Stimulated activated CD4-positive, alpha-beta T cell treated with anti-CD3 and anti-CD28 coated beads, Interleukin-4, amount 100 ng/mL, for 24 hours (primary cell): ENCODE measurements at regions not wholly inside any gene's neighbourhood (a gene's known extent, or its start where the extent isn't known, plus 50 kb on each side); places are given as distances from the start of the nearest gene placed in this dataset.

Experiments used
- DNase-seq: peaks from one replicate; pipeline ENCODE4 v3.0.0-alpha.2; 2020

DNA sequence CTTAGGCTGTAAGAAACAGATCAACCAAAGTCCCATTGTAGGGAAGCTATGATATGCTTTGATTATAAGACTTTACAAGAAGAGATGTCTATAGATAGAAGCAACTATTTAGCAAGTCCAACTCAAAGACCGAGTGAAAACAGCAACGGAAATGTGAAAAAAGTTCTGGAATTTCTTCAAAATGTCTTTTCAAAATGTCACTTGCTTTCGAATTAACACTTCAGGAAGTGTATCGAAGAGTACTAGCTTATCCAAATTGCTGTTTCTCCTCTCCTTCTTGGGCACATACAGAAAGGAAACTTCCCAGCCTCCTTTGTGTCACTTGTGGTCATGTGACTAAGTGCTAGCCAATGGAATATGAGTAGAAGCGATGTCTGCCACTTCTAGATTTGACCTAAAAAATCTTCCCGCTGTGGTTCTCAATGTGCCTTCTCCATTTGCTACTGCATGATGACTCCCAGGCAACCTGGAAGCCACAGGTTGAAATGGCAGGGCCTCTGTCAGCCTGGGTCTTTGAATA is 89.9 kb downstream of the TSEN15 start:
- no peak for DNase-seq

DNA sequence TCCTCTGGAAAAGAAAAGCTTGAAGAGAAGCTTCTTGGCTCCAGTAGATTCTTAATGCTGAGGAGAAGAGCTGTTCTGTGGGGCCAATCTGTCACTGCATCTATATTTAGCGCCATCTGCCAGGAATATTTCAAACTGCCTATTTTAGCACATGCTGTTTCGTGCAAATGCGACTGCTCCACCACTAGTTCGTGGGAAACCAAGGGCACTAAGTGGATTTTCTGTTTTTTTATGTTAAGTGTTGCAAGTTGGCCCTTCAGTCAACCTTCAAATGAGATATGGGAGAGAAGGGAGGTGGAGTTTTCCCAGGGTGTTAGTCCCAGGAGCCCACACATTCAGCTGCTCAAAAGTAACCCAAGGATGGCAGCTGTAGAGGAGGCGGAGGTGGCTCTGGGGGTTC is 91.9 kb downstream of the TSEN15 start:
- DNase-seq: no peak

DNA sequence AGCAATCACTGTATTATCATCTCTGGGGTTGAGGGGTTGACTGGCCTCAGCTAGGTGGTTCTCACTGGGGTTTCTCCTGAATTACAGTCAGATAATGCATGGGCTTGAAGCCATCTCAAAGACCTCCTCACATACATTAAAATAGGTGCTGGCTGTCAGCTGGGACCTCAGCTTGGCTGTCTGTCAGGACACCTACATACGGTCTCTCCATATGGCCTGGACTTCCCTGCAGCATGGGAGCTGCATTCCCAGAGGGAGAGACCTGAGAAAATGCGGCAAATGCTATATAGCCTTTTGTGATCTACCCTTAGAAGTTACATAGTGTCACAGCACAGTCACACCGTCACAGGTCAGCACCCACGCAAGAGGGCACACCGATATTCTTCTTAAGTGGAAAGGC is 93.6 kb downstream of the TSEN15 start:
- no peak for DNase-seq

- DNase-seq: no peak
Observed at GRCh38 chr1:184146202-184146601, 94.7 kb downstream of the TSEN15 start.

- DNase-seq: no peak
Observed at GRCh38 chr1:184150776-184151531, 99.4 kb downstream of the TSEN15 start.

- no peak for DNase-seq
Observed at GRCh38 chr1:184152434-184152898, 100.9 kb downstream of the TSEN15 start.

GRCh38 chr1:184152974-184153373 is 101.4 kb downstream of the TSEN15 start:
- DNase-seq: no peak

- no peak for DNase-seq
Observed at GRCh38 chr1:184153731-184154130, 102.2 kb downstream of the TSEN15 start.

- DNase-seq: no peak
Observed at GRCh38 chr1:184156521-184157393, 105.2 kb downstream of the TSEN15 start.

DNA sequence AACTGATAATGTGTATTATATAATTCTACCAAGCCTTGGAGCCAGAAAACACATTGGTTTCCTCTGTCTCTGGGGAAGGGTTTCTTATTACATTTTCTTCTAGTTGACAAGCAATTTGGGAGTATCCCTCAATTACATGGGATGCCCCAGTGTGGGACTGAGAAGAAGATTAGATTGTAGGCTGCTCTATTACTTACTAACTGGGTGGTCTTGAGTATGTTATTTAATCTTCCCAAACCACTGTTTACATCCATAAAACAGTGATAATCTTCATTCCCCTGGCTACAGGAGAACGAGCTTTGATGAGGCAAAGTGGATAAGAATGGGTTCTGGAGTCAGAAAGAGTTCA is 105.8 kb downstream of the TSEN15 start:
- DNase-seq: no peak

- no peak for DNase-seq
Observed at GRCh38 chr1:184158896-184159681, 107.6 kb downstream of the TSEN15 start.

- DNase-seq: peak; percentile 50
Observed at GRCh38 chr1:184160236-184160635, 108.7 kb downstream of the TSEN15 start.

GRCh38 chr1:184161071-184161698 is 109.7 kb downstream of the TSEN15 start:
- DNase-seq: peak; percentile 44

DNA sequence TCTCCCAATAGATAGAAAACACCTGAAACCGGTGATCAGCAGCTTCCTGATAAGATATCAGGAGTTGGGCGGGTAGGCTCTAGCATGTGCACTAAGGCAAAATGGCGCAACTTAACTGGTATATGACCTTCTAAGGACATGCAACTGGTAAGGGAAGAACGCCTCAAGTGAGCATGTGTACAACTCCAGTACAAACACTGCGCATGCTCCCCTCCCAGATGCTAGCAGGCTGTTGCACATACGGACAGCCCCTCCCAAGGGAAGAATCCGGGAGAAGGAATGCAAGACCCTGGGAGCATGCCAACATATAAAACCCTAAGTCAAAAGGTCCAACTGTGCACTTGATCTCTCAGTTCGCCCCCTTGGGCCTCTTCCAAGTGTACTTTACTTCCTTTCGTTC is 110.8 kb downstream of the TSEN15 start:
- no peak for DNase-seq

GRCh38 chr1:184163674-184164465 is 112.3 kb downstream of the TSEN15 start:
- no peak for DNase-seq

- no peak for DNase-seq
Observed at GRCh38 chr1:184164536-184164935, 113.0 kb downstream of the TSEN15 start.

DNA sequence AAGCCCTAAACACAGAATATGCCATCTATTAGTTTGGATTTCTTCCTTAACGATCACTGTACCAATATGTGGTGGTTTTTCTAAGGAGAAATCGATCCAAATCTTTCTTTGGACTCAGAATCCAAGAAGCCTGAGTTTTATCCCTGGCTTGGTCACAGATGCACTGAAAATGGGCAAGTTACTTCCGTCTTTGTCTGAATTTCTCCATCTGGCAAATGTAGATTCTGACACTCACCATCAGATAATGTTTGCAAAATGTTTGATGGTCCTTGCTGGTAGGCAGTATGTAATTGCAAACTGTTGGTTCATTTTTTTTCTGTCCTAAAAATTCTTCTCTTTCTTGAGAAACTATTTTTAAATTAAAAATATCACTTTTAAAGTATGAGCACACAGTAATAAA is 115.0 kb downstream of the TSEN15 start:
- DNase-seq: no peak

GRCh38 chr1:184167352-184167751 is 115.8 kb downstream of the TSEN15 start:
- DNase-seq: no peak

GRCh38 chr1:184170719-184171118 is 119.2 kb downstream of the TSEN15 start:
- DNase-seq: no peak

GRCh38 chr1:184176058-184176457 is 124.5 kb downstream of the TSEN15 start:
- no peak for DNase-seq

- no peak for DNase-seq
Observed at GRCh38 chr1:184181044-184181443, 129.5 kb downstream of the TSEN15 start.

DNA sequence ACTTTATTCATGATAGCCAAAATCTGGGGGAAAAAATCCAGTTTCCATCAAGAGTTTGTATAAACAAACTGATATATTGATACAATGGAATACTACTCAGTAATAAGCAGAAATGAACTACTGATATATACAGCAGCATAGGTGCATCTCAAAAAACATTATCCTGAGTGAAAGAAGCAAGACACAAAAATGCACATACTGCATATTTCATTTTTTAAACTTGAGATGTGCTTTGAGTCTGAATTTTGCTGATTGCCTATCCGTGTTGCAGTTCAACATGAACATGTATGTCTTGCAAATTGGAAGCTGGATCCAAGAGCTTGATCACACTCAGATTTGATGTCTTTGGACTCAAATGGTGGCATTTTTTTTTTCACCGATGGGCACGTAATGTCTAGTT is 132.4 kb downstream of the TSEN15 start:
- no peak for DNase-seq
